ENCODE measurements at regions not wholly inside any gene's neighbourhood (a gene's known extent, or its start where the extent isn't known, plus 50 kb on each side); places are given as distances from the start of the nearest gene placed in this dataset.

GRCh38 chr5:12757035-12757434 lies 852.8 kb upstream of the CTNND2 start:
- no peak for TF ChIP-seq CTCF (conservative IDR thresholded peaks at IDR 0.05; ENCODE audit: low read depth in 2 of 2)
- no peak for TF ChIP-seq EZH2phosphoT487 (IDR thresholded peaks at IDR 0.05; ENCODE audit: unreplicated experiment)
- TF ChIP-seq EZH2 (IDR thresholded peaks at IDR 0.05; ENCODE audit: low read depth, unreplicated experiment) = no peak
- no peak for TF ChIP-seq POLR2AphosphoS5 (IDR thresholded peaks at IDR 0.05; ENCODE audit: low read depth)
- no peak for TF ChIP-seq ZNF114 (CRISPR knock-in tag; IDR thresholded peaks at IDR 0.05)
- no peak for TF ChIP-seq REST (IDR thresholded peaks at IDR 0.05; ENCODE audit: unreplicated experiment)
- TF ChIP-seq JUNB (IDR thresholded peaks at IDR 0.05; ENCODE audit: unreplicated experiment) = no peak
- TF ChIP-seq ETS1 (IDR thresholded peaks at IDR 0.05) = no peak
- no peak for TF ChIP-seq CREB1 (CRISPR knock-in tag; IDR thresholded peaks at IDR 0.05; ENCODE audit: low read depth)
- TF ChIP-seq NANOG (IDR thresholded peaks at IDR 0.05; ENCODE audit: borderline replicate concordance) = no peak
- no peak for TF ChIP-seq ZNF331 (CRISPR knock-in tag; IDR thresholded peaks at IDR 0.05; ENCODE audit: low read depth)
- TF ChIP-seq STAT1 (IDR thresholded peaks at IDR 0.05; ENCODE audit: unreplicated experiment) = no peak

Measured in GM23338 (cell line).